GM23338 (cell line): ENCODE measurements at regions not wholly inside any gene's neighbourhood (a gene's known extent, or its start where the extent isn't known, plus 50 kb on each side); places are given as distances from the start of the nearest gene placed in this dataset.

Experiments used
- ATAC-seq: fragments of 200-7000 bp; cut with Tn5 transposase; 3 replicates; pipeline ENCODE4 v1.9.1; 2020
- DNase-seq: peaks from one replicate; pipeline ENCODE4 v3.0.0-alpha.2; 2015; ENCODE audit warnings: low spot score
- H2AFZ ChIP-seq: fragments of 200-600 bp; sonication (generic); 2 replicates; pipeline ENCODE4 v1.8.0; 2016; ENCODE audit warnings: antibody characterized with exemption, mild to moderate bottlenecking, moderate library complexity
- H3F3A ChIP-seq: fragments of 200-600 bp; sonication (generic); replicated peaks from 2 replicates; pipeline ENCODE4 v1.8.0; 2017; ENCODE audit warnings: antibody characterized with exemption, mixed run types, low read depth
- H3K27ac ChIP-seq: fragments of 200-600 bp; sonication (generic); 2 replicates; pipeline ENCODE4 v1.6.1; 2016; ENCODE audit warnings: low read depth
- H3K27me3 ChIP-seq: fragments of 200-600 bp; sonication (generic); 2 replicates; pipeline ENCODE4 v1.8.0; 2016; ENCODE audit warnings: mild to moderate bottlenecking, mixed run types, moderate library complexity; ENCODE audit not compliant: insufficient read depth
- H3K36me3 ChIP-seq: fragments of 200-600 bp; sonication (generic); 2 replicates; pipeline ENCODE4 v1.8.0; 2016; ENCODE audit warnings: mild to moderate bottlenecking; ENCODE audit not compliant: insufficient read depth
- H3K4me1 ChIP-seq: fragments of 200-600 bp; sonication (generic); 2 replicates; pipeline ENCODE4 v1.8.0; 2016; ENCODE audit warnings: mild to moderate bottlenecking, moderate library complexity; ENCODE audit not compliant: insufficient read depth
- H3K4me2 ChIP-seq: fragments of 200-600 bp; sonication (generic); 2 replicates; pipeline ENCODE4 v1.7.1; 2017; ENCODE audit warnings: mixed run types
- H3K4me3 ChIP-seq: fragments of 200-600 bp; sonication (generic); 2 replicates; pipeline ENCODE4 v1.6.1; 2016; ENCODE audit warnings: mixed run types
- H3K79me2 ChIP-seq: fragments of 200-600 bp; sonication (generic); replicated peaks from 2 replicates; pipeline ENCODE4 v1.8.0; 2017; ENCODE audit warnings: mild to moderate bottlenecking; ENCODE audit not compliant: insufficient read depth
- H3K9me2 ChIP-seq: fragments of 200-600 bp; sonication (generic); 2 replicates; pipeline ENCODE4 v1.8.0; 2017; ENCODE audit not compliant: insufficient read depth
- H4K20me1 ChIP-seq: fragments of 200-600 bp; sonication (generic); replicated peaks from 2 replicates; pipeline ENCODE4 v1.8.0; 2017; ENCODE audit warnings: mild to moderate bottlenecking; ENCODE audit not compliant: insufficient read depth
- H3K27ac Mint-ChIP-seq: 2 replicates; pipeline ENCODE4 v1.8.0; 2020; ENCODE audit warnings: inconsistent platforms, mild to moderate bottlenecking, moderate library complexity, mixed read lengths
- H3K27me3 Mint-ChIP-seq: 3 replicates; pipeline ENCODE4 v1.8.0; 2022; ENCODE audit warnings: low read depth, mild to moderate bottlenecking, moderate library complexity, mixed read lengths, inconsistent platforms; ENCODE audit not compliant: insufficient read depth, poor library complexity
- H3K36me3 Mint-ChIP-seq: 3 replicates; pipeline ENCODE4 v1.8.0; 2021; ENCODE audit warnings: low read depth, mild to moderate bottlenecking, inconsistent platforms, moderate library complexity, mixed read lengths
- H3K4me1 Mint-ChIP-seq: 3 replicates; pipeline ENCODE4 v1.8.0; 2020; ENCODE audit warnings: mild to moderate bottlenecking, inconsistent platforms, mixed read lengths
- H3K4me3 Mint-ChIP-seq: 3 replicates; pipeline ENCODE4 v1.8.0; 2021; ENCODE audit warnings: moderate library complexity, mild to moderate bottlenecking, inconsistent platforms, mixed read lengths
- H3K9me3 Mint-ChIP-seq: 3 replicates; pipeline ENCODE4 v1.8.0; 2020; ENCODE audit warnings: moderate library complexity, mild to moderate bottlenecking, inconsistent platforms, mixed read lengths
- CREB1 ChIP-seq: fragments of 250-450 bp; sonication (Bioruptor Pico); IDR thresholded peaks from 2 replicates; pipeline ENCODE4 v1.5.0; 2020; ENCODE audit warnings: low read depth, mild to moderate bottlenecking, moderate library complexity
- EZH2 ChIP-seq: fragments of 200-600 bp; sonication (generic); IDR thresholded peaks from one replicate; pipeline ENCODE4 v1.8.0; 2017; ENCODE audit warnings: antibody characterized with exemption, mild to moderate bottlenecking, low read depth; ENCODE audit not compliant: unreplicated experiment
- EZH2phosphoT487 ChIP-seq: fragments of 200-600 bp; sonication (generic); IDR thresholded peaks from one replicate; pipeline ENCODE4 v1.8.1; 2018; ENCODE audit warnings: antibody characterized with exemption; ENCODE audit not compliant: unreplicated experiment
- JUNB ChIP-seq: IDR thresholded peaks from one replicate; pipeline ENCODE4 v1.6.1; 2016; ENCODE audit warnings: antibody characterized with exemption; ENCODE audit not compliant: unreplicated experiment
- NANOG ChIP-seq: IDR thresholded peaks from 2 replicates; pipeline ENCODE4 v1.6.1; 2016; ENCODE audit warnings: antibody characterized with exemption, borderline replicate concordance
- POLR2AphosphoS5 ChIP-seq: IDR thresholded peaks from 2 replicates; pipeline ENCODE4 v1.6.1; 2016; ENCODE audit warnings: antibody characterized with exemption, low read depth
- STAT1 ChIP-seq: IDR thresholded peaks from one replicate; pipeline ENCODE4 v1.6.1; 2016; ENCODE audit warnings: antibody characterized with exemption; ENCODE audit not compliant: unreplicated experiment
- ZNF114 ChIP-seq: fragments of 250-450 bp; sonication (Bioruptor Pico); IDR thresholded peaks from 2 replicates; pipeline ENCODE4 v1.5.0; 2020; ENCODE audit warnings: mild to moderate bottlenecking, moderate library complexity
- ZNF331 ChIP-seq: fragments of 250-450 bp; sonication (Bioruptor Pico); IDR thresholded peaks from 2 replicates; pipeline ENCODE4 v1.5.0; 2020; ENCODE audit warnings: low read depth, mild to moderate bottlenecking, moderate library complexity
- ZNF462 ChIP-seq: fragments of 250-450 bp; sonication (Bioruptor Pico); IDR thresholded peaks from 2 replicates; pipeline ENCODE4 v1.5.0; 2020; ENCODE audit warnings: mild to moderate bottlenecking, moderate library complexity
- TF ChIP-seq, protein P1 (sequence below), 2 experiments: fragments of 200-600 bp in 1 of 2; sonication (generic) in 1 of 2; conservative IDR thresholded peaks; 2 replicates each; pipeline versions ENCODE4 v1.5.1 to v1.6.1; 2016 to 2017; ENCODE audit warnings: antibody characterized with exemption in 2 of 2, low read depth in 2 of 2, mild to moderate bottlenecking in 2 of 2, moderate library complexity in 1 of 2
- TF ChIP-seq, protein P2 (sequence below): IDR thresholded peaks from one replicate; pipeline ENCODE4 v1.6.1; 2018; ENCODE audit warnings: antibody characterized with exemption; ENCODE audit not compliant: unreplicated experiment
- TF ChIP-seq, protein P3 (sequence below): IDR thresholded peaks from 2 replicates; pipeline ENCODE4 v1.6.1; 2016; ENCODE audit warnings: antibody characterized with exemption

GRCh38 chrX:115493015-115493414 is 68.0 kb upstream of the PLS3 start:
- Mint-ChIP-seq H3K9me3 (no peaks in the 10 kb centered on the region), H3K36me3 (no peaks in the 10 kb centered on the region), H3K4me1 (peaks cover 3% of the 10 kb centered on the region), H3K4me3 (no peak overlapping the region), H3K27me3 (no peaks in the 10 kb centered on the region), H3K27ac (no peak overlapping the region)
- no peak for DNase-seq
- TF ChIP-seq, protein P1, sequence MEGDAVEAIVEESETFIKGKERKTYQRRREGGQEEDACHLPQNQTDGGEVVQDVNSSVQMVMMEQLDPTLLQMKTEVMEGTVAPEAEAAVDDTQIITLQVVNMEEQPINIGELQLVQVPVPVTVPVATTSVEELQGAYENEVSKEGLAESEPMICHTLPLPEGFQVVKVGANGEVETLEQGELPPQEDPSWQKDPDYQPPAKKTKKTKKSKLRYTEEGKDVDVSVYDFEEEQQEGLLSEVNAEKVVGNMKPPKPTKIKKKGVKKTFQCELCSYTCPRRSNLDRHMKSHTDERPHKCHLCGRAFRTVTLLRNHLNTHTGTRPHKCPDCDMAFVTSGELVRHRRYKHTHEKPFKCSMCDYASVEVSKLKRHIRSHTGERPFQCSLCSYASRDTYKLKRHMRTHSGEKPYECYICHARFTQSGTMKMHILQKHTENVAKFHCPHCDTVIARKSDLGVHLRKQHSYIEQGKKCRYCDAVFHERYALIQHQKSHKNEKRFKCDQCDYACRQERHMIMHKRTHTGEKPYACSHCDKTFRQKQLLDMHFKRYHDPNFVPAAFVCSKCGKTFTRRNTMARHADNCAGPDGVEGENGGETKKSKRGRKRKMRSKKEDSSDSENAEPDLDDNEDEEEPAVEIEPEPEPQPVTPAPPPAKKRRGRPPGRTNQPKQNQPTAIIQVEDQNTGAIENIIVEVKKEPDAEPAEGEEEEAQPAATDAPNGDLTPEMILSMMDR (conservative IDR thresholded peaks at IDR 0.05; ENCODE audit: low read depth in 2 of 2) = no peak
- TF ChIP-seq EZH2 (no peak), POLR2AphosphoS5 (no peak), JUNB (no peak), CREB1 (CRISPR knock-in tag) (no peak), EZH2phosphoT487 (no peak), ZNF462 (no peak), NANOG (no peak), STAT1 (no peak), ZNF114 (no peak), ZNF331 (no peak)
- TF ChIP-seq, protein P2, sequence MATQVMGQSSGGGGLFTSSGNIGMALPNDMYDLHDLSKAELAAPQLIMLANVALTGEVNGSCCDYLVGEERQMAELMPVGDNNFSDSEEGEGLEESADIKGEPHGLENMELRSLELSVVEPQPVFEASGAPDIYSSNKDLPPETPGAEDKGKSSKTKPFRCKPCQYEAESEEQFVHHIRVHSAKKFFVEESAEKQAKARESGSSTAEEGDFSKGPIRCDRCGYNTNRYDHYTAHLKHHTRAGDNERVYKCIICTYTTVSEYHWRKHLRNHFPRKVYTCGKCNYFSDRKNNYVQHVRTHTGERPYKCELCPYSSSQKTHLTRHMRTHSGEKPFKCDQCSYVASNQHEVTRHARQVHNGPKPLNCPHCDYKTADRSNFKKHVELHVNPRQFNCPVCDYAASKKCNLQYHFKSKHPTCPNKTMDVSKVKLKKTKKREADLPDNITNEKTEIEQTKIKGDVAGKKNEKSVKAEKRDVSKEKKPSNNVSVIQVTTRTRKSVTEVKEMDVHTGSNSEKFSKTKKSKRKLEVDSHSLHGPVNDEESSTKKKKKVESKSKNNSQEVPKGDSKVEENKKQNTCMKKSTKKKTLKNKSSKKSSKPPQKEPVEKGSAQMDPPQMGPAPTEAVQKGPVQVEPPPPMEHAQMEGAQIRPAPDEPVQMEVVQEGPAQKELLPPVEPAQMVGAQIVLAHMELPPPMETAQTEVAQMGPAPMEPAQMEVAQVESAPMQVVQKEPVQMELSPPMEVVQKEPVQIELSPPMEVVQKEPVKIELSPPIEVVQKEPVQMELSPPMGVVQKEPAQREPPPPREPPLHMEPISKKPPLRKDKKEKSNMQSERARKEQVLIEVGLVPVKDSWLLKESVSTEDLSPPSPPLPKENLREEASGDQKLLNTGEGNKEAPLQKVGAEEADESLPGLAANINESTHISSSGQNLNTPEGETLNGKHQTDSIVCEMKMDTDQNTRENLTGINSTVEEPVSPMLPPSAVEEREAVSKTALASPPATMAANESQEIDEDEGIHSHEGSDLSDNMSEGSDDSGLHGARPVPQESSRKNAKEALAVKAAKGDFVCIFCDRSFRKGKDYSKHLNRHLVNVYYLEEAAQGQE = no peak
- TF ChIP-seq, protein P3, sequence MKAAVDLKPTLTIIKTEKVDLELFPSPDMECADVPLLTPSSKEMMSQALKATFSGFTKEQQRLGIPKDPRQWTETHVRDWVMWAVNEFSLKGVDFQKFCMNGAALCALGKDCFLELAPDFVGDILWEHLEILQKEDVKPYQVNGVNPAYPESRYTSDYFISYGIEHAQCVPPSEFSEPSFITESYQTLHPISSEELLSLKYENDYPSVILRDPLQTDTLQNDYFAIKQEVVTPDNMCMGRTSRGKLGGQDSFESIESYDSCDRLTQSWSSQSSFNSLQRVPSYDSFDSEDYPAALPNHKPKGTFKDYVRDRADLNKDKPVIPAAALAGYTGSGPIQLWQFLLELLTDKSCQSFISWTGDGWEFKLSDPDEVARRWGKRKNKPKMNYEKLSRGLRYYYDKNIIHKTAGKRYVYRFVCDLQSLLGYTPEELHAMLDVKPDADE = no peak
- Histone ChIP-seq H3K36me3 (no peaks in the 10 kb centered on the region), H3K27ac (no peak overlapping the region), H4K20me1 (no peaks in the 10 kb centered on the region), H3K4me1 (no peaks in the 10 kb centered on the region), H3K9me2 (no peaks in the 10 kb centered on the region), H3F3A (no peaks in the 10 kb centered on the region), H3K27me3 (no peaks in the 10 kb centered on the region), H2AFZ (no peak overlapping the region), H3K4me2 (no peak overlapping the region), H3K4me3 (no peak overlapping the region), H3K79me2 (no peaks in the 10 kb centered on the region)
- ATAC-seq = no peak
